Activated gamma-delta T cell (primary cell): ENCODE measurements at regions not wholly inside any gene's neighbourhood (a gene's known extent, or its start where the extent isn't known, plus 50 kb on each side); places are given as distances from the start of the nearest gene placed in this dataset.
"Not testable (repeated sequence)": the region's sequence is repeated elsewhere in the genome, so short reads cannot be mapped to it uniquely, and the experiment has no call there.

Experiments
- DNase-seq: peaks from one replicate; lab custom pipeline; 2025; lab: John Stamatoyannopoulos, UW

- DNase-seq: no peak
Observed at GRCh38 chr17:77548967-77549366, 408.2 kb downstream of the SEC14L1 start.

DNA sequence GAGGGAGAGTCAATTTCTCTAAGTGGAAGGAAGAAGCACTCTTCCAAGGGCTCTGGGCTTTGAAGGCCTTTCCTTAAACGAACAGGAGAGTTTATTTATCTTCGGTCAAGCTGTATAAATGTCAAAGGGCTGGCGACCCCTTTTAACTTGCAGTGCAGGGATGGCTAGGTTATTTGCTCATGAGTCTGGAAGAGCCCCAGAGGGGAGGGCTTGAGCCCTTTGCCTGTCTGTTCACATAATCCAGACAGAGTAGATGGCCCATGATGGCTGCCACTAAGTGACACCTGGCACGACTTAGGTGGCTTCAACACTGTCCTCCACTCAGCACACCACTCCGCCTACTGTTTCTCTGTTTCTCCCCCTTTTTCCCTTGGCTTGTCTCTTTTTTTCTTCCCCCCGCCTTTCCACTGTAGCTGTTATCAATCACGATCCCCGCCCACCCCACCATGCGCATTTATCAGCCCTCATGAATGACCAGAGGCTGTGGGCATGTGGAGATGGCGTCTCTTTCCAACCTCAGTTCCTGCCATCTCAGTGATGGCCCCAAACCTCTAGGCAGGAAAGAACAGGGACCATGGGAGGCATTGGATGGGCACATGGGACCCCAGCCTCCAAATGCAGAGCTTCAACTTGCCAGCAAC lies 408.7 kb upstream of the TNRC6C start:
- DNase-seq: no peak

GRCh38 chr17:77553459-77554066 lies 404.9 kb upstream of the TNRC6C start:
- DNase-seq: no peak

DNA sequence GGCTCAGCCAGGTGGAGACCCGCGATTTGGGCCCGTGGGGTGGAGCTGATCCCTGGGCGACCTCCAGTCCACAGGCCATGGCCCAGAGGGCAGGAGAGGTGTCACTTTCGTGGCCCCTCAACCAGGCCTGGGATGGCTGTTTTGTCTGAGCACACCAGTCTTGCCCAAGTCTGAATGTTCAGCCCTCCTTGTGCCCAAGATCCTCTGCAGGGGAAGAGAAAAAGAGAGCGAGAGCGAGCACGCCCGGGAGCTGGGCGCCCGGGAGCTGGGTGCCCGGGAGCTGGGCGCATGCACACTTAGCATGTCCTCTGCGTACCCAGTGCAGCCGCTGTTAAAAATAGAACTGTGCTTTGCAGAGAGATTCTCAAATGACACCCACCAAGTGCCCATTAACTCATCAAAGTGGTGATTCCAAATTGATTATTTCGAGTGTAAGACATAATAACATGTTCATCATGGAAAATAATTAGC lies 403.3 kb upstream of the TNRC6C start:
- no peak for DNase-seq

- DNase-seq: no peak
Observed at GRCh38 chr17:77555741-77556291, 402.7 kb upstream of the TNRC6C start.

DNA sequence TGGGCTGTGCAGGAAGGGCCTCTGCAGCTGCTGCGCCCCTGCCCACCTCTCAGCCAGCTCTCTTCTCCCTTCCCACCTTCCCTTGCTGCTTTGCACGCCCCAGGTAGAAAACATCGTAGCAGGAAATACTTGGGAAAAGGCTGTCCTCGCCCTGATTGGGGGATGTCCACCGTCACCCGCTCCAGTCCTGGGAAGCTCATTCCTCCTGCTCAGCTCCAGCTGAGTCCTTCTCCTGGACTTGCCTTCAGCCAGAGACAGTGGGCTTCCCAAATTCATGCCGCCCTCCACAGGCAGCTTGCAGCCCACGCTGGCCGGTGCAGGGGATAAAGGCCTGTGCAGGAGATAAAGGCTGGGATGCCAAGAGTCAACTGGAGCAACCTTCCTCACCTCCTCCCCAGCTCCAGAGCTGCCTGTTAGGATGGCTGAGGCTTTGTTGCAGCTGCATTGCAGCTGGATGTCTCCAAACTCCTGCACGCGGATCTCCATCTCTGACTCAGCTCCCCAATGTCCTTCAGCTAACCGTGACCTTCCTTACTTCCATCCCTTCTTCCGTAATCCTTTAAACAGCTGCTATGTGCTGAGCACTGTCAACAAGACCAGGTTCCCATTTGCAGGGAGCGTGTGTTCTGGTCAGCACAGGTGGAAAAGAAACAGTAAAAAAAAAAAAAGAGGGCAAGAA lies 402.0 kb upstream of the TNRC6C start:
- DNase-seq: no peak

- DNase-seq: no peak
Observed at GRCh38 chr17:77558846-77559626, 399.5 kb upstream of the TNRC6C start.

- DNase-seq: no peak
Observed at GRCh38 chr17:77560381-77560780, 398.1 kb upstream of the TNRC6C start.

- DNase-seq: no peak
Observed at GRCh38 chr17:77560841-77561240, 397.7 kb upstream of the TNRC6C start.

GRCh38 chr17:77562361-77562760 lies 396.1 kb upstream of the TNRC6C start:
- DNase-seq: not testable (repeated sequence)

GRCh38 chr17:77563439-77564102 lies 394.9 kb upstream of the TNRC6C start:
- no peak for DNase-seq

GRCh38 chr17:77564278-77564920 lies 394.1 kb upstream of the TNRC6C start:
- DNase-seq: no peak

DNA sequence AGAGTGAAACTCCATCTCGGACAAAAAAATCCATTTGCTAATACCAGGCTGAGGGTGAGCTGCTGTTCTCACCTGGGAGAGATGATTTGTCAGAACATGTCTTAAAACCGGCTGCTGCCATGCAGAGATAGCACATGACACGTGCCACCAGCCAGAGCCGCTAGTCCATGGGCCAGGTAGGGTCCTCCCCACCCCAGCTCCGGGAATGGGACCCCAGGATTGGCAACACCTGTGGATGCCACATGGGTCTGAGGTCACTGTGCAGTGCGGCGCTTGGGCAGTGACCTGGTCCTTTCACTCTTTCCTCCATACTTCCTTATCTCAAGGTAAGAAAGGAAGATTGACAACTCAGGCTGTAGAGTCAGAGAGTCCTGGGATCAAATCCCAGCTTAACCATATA lies 393.3 kb upstream of the TNRC6C start:
- no peak for DNase-seq

DNA sequence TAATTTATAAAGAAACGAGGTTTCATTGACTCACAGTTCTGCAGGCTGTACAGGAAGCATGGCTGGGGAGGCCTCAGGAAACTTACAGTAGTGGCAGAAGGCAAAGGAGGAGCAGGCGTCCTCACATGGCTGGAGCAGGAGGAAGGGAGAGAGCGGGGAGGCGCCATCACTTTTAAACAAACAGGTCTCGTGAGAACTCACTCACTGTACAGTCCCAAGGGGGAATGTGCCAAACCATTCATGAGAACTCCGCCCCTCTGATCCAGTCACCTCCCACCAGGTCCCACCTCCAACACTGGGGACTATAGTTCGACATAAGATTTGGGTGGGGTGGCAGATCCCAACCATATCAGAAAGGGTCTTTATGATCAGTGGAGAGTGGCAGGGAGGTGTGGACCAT lies 392.4 kb upstream of the TNRC6C start:
- DNase-seq: no peak

GRCh38 chr17:77566566-77567138 lies 391.9 kb upstream of the TNRC6C start:
- no peak for DNase-seq

DNA sequence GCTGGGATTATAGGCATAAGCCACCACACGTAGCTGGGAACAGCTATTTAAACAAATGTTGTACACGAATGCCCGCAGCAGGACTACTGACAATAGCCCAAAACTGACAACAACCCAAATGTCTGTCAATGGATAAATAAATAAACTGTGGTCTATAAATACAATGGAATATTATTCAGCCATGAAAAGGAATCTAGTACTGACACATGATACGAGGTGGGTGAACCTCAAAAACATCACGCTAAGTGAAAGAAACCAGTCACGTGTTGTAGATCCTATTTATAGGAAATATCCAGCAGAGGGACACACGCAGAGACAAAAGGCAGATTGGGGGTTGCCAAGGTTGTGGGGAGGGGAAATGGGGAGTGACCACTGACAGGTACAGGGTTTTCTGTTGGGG lies 390.0 kb upstream of the TNRC6C start:
- DNase-seq: no peak

DNA sequence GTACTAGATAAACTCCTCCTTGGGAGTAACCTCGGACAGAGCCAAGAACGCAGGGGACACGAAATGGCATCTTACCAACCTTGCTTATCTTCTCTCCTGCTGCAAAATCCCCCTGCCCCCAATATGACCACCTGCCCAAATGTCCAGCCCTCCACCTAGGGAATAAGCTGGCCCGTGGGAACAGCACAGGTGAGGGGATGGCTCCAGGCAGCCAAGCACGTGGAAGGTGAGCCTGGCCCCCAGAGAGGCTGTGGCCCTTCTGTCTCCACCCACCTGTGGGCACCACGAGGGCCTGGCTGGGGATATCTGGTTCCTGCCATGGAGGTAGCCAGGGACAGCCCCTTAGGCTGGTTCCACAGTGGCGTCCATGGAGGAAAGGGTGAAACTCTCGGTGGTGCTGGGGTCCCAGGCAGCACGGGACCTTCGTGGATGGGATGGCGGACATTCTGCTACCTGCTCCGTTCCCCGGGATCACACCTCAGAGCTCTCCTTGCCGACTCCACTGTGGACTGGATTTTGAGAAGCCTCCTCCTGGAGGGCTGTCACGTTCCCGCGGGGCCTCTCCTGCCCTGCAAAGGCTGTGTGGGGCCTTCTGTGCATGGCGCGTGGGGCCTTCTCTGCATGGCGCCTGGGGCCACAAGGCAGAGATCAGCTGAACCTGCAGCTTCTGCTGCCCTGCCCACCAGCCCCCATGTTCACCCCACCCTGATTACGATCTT lies 388.5 kb upstream of the TNRC6C start:
- DNase-seq: no peak

DNA sequence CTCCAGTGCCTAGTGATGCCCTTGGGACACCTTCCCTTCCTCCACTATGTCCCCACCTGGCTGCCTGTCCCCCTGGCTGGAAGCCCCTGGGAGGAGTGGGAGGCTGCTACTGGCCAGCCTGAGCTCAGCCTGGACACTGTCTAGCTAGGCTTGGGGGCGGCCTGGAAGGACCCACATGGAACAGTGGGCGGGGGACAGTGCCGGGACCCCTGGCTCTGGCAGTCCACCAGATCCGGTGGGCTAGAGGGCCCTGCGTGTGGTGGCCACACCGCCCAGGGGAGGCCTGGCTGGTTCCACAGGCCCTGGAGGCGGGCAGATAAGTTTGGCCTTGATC lies 388.0 kb upstream of the TNRC6C start:
- DNase-seq: no peak

- DNase-seq: no peak
Observed at GRCh38 chr17:77571155-77571981, 387.1 kb upstream of the TNRC6C start.
